SK-N-SH (cell line): ENCODE measurements at regions not wholly inside any gene's neighbourhood (a gene's known extent, or its start where the extent isn't known, plus 50 kb on each side); places are given as distances from the start of the nearest gene placed in this dataset.
"Not testable (repeated sequence)": the region's sequence is repeated elsewhere in the genome, so short reads cannot be mapped to it uniquely, and the experiment has no call there.

Experiments used
- JUND ChIP-seq: IDR thresholded peaks from 2 replicates; pipeline ENCODE4 v1.4.0; 2012
- RXRA ChIP-seq: IDR thresholded peaks from 2 replicates; pipeline ENCODE4 v1.4.0; 2012; ENCODE audit warnings: low read depth, mild to moderate bottlenecking, borderline replicate concordance
- TF ChIP-seq, protein P1 (sequence below): fragments of 150-350 bp; IDR thresholded peaks from 2 replicates; pipeline ENCODE4 v1.6.1; 2016; ENCODE audit warnings: mild to moderate bottlenecking, low read depth, low read length
- TF ChIP-seq, protein P2 (sequence below): fragments of 200-600 bp; sonication (generic); IDR thresholded peaks from 2 replicates; pipeline ENCODE4 v1.6.1; 2017; ENCODE audit warnings: antibody characterized with exemption, mild to moderate bottlenecking, moderate library complexity

DNA sequence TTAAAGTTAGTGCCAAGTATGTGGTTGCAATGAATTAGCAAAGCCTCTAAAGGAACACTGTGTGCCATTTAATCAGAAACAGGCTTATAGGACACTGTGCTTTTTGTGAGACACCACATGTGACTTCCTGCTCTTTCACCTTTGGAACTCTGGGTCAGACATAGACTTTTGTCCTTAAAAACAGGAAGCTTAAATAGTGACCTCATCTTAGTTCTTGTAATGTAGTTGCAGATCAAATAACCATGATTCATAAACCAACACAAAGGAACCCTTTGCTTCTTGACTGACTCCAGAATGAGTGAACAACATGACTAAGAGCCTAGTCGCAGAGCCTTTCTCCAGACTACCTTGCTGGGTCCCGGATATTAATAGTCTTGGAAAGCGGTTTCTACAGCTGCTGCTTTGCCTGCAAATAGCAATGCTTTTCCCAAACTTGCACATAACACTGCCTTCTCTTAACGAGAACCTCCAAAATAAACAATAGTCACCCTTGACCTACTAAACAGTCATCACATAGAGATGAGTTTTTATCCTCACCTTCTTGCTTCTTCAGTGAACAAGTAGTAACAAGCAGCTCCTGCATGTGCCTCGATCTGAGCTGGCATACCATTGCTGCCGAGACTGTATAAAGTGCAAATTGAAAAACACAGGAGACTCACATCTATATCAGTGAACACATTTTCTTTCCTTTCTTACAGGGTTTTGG is 1947.0 kb downstream of the FOXD4L5 start:
- TF ChIP-seq, protein P1, sequence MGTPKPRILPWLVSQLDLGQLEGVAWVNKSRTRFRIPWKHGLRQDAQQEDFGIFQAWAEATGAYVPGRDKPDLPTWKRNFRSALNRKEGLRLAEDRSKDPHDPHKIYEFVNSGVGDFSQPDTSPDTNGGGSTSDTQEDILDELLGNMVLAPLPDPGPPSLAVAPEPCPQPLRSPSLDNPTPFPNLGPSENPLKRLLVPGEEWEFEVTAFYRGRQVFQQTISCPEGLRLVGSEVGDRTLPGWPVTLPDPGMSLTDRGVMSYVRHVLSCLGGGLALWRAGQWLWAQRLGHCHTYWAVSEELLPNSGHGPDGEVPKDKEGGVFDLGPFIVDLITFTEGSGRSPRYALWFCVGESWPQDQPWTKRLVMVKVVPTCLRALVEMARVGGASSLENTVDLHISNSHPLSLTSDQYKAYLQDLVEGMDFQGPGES: not testable (repeated sequence)
- TF ChIP-seq, protein P2, sequence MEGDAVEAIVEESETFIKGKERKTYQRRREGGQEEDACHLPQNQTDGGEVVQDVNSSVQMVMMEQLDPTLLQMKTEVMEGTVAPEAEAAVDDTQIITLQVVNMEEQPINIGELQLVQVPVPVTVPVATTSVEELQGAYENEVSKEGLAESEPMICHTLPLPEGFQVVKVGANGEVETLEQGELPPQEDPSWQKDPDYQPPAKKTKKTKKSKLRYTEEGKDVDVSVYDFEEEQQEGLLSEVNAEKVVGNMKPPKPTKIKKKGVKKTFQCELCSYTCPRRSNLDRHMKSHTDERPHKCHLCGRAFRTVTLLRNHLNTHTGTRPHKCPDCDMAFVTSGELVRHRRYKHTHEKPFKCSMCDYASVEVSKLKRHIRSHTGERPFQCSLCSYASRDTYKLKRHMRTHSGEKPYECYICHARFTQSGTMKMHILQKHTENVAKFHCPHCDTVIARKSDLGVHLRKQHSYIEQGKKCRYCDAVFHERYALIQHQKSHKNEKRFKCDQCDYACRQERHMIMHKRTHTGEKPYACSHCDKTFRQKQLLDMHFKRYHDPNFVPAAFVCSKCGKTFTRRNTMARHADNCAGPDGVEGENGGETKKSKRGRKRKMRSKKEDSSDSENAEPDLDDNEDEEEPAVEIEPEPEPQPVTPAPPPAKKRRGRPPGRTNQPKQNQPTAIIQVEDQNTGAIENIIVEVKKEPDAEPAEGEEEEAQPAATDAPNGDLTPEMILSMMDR: not testable (repeated sequence)
- TF ChIP-seq RXRA (peak; percentile 91), JUND (peak; percentile 72)
